H7 (cell line): ENCODE measurements at regions not wholly inside any gene's neighbourhood (a gene's known extent, or its start where the extent isn't known, plus 50 kb on each side); places are given as distances from the start of the nearest gene placed in this dataset.

Source experiments
- DNase-seq: peaks from one replicate; pipeline ENCODE4 v3.0.0; 2012
- H3K27me3 ChIP-seq: 2 replicates; pipeline ENCODE4 v1.6.0; 2011; ENCODE audit warnings: mild to moderate bottlenecking, low read length; ENCODE audit not compliant: control insufficient read depth, insufficient read depth
- H3K36me3 ChIP-seq: replicated peaks from 2 replicates; pipeline ENCODE4 v1.5.1; 2011; ENCODE audit warnings: low read length; ENCODE audit not compliant: control insufficient read depth, insufficient read depth
- H3K4me3 ChIP-seq: 2 replicates; pipeline ENCODE4 v1.5.1; 2011; ENCODE audit warnings: low read depth, mild to moderate bottlenecking, control low read depth, low read length, moderate library complexity; ENCODE audit not compliant: insufficient read depth

DNA sequence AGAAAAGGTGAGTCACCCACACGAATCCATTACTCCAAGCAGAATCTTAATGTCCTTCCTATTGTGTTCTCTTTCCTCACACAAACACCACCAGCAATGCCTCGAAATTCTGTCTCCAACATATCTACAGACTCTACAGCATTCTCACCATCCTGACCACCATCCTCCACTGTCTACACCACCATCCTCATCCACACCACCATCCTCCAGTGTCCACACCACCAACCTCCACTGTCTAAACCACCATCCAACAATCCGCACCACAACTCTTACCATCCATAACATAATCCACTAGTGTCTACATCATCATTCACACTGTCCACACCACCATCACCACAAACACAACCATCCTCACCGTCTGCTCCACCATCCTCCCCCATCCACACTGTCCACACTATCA is 121.6 kb upstream of the ALKAL2 start:
- no peaks in the 10 kb centered on the region for H3K36me3 ChIP-seq
- DNase-seq: no peak
- H3K27me3 ChIP-seq: no peaks in the 10 kb centered on the region
- no peak overlapping the region for H3K4me3 ChIP-seq

DNA sequence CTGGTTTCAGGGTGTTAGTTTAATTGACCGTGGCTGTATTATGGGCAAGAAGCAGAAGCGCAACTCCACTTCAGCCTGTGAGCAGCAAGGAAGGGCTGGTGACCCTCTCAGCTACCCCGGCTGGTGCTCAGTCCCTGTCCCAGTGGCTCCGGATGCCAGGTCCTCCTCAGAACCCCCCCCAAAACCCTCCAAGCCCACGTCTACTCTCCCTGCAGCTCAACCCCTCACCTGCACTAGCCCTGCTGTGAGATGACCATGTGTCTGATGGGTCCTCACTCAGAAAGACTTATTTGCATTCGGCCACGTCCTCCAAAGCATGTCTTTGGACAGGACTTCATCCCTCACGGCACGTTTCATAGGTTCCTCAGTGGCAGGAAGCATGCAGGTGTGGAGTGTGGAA is 119.7 kb upstream of the ALKAL2 start:
- no peaks in the 10 kb centered on the region for H3K27me3 ChIP-seq
- H3K36me3 ChIP-seq: no peaks in the 10 kb centered on the region
- H3K4me3 ChIP-seq: no peak overlapping the region
- DNase-seq: no peak

DNA sequence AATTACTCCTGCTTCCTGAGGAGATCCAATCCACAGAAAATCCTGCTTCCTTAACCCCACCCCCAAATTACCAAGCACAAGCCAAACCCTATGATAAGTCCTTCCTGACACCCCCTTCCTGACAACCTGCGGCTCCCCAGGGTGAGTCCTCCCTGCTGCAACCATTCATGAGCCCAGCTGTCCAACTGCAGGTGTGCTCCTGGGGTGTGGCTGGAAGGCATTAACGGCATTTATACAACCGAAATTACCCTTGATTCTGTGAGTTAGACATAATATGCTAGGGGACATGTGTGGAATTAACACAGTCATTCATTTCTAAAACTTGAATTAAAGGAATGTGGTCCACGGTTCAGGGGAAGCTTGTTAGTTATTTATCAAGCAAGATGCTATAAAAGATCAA is 119.0 kb upstream of the ALKAL2 start:
- no peaks in the 10 kb centered on the region for H3K36me3 ChIP-seq
- no peaks in the 10 kb centered on the region for H3K27me3 ChIP-seq
- no peak for DNase-seq
- no peak overlapping the region for H3K4me3 ChIP-seq

DNA sequence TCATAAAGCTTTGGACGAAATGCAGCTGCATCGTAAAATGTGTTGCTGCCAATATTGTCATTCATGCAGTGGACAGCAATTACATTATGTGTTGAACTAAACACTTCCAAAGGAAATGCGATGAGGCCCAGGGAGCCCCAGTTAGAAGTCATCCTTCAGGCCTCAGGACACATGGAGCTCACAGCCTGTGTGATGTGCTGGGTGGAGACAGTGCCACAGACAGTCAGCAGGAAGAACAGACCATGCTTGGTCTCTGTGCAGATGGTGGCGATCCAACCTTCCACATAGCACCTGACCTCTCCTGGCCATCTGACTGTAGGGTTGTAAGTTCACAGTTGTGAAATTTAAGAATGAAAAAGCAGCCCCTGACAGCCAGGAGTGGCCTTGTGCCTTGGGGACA is 118.3 kb upstream of the ALKAL2 start:
- Histone ChIP-seq H3K4me3 (no peak overlapping the region), H3K36me3 (no peaks in the 10 kb centered on the region), H3K27me3 (no peaks in the 10 kb centered on the region)
- DNase-seq: no peak

DNA sequence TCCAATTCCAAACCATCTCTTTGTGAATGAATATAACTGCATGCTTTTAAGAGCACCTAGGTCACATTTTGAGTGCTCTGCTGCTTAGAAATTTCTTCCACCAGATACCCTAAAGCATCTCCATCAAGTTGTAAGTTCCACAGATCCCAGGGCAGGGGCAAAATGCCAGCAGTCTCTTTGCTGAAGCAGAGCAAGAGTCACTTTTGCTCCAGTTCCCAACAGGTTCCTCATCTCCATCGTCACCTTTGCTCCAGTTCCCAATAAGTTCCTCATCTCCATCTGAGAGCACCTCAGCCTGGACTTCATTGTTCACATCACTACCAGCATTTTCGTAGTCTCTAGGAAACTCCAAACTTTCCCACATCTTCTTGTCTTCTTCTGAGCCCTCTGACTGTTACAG is 116.7 kb upstream of the ALKAL2 start:
- no peak for DNase-seq
- Histone ChIP-seq H3K36me3 (no peaks in the 10 kb centered on the region), H3K4me3 (no peak overlapping the region), H3K27me3 (no peaks in the 10 kb centered on the region)

DNA sequence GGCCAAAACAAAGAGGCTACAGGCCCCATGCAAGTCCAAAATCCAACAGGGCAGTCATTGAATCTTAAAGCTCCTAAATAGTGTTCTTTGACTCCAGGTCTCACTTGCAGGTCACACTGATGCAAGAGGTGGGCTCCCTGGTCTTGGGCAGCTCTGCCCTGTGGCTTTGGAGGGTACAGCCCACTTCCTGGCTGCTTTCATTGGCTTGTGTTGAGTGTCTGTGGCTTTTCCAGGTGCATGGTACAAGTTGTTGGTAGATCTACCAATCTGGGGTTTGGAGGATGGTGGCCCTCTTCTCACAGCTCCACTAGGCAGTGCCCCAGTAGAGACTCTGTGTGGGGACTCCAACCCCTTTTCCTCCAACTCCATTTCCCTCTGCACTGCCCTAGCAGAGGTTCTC is 115.8 kb upstream of the ALKAL2 start:
- Histone ChIP-seq H3K27me3 (no peaks in the 10 kb centered on the region), H3K36me3 (no peaks in the 10 kb centered on the region)
- DNase-seq: no peak

DNA sequence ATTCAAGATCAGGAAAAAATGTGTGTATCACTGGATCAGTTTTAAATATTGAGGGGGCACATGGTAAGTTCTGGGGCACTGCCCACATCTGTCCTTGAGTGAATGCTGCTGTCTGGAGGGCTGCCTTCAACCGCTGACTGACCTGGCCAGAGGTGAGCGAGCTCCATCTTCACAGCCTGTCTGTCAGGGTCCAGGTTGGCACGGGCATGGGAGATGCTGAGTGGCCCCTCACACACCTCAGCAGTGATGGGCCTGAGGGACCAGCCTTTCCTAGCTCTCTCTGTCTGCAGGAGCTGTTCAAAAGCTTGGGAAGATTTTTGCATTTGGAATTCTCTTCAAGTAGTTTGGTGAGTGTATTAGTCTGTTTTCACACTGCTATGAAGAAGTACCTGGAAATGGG is 114.8 kb upstream of the ALKAL2 start:
- DNase-seq: no peak
- H3K36me3 ChIP-seq: no peaks in the 10 kb centered on the region
- no peaks in the 10 kb centered on the region for H3K27me3 ChIP-seq
- no peak overlapping the region for H3K4me3 ChIP-seq

More for the DNA sequence above, 115.8 kb upstream of the ALKAL2 start:
- H3K4me3 ChIP-seq: no peak overlapping the region

DNA sequence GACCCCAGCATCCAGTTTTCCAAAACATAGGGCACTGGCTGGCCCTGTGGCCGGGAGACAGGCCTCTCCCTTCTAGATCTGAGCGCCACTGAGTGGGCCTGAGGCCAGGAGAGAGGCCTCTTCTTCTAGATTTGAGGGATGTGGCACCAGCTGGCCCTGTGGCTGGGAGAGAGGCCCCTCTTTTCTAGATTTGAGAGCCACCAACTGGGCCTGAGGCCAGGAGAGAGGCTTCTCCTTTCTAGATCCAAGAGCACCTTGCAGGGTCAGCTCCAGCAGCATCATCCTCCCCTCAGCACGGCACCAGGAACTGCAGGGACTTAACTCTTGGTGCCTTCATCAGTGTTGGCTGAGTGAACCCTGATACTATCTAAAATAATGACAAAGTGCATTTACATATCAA is 114.3 kb upstream of the ALKAL2 start:
- Histone ChIP-seq H3K27me3 (no peaks in the 10 kb centered on the region), H3K4me3 (no peak overlapping the region), H3K36me3 (no peaks in the 10 kb centered on the region)
- no peak for DNase-seq

DNA sequence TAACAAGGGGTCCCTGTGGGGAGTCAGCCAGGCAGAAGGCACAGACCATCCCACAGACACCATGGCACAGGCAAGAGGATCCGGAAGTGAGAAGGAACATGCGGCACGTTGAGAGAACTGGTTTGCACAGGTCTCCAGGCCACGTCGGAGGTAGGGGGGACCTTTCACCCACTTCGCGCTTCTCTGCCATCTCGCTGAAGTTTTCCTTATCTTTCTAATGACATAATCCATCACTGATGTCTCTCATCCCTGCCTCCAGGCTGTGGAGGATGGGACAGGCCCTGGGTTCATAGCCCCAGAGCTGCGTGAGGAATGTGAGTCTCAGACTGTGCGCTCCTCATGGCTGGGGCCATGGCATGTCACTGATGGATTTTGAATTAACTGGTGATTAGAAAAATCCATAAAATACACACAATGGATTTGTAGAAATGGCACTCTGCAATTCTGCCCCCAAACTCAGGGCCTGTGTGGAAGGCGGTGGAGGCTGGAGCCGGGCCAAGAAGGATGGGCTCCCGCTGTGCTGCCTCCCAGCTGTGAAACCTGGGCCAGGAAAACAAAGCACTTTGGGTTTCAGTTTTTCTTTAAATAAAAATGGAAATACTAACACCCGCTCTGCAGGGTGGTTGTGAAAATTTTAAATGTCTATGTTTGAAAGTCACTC is 113.3 kb upstream of the ALKAL2 start:
- Histone ChIP-seq H3K4me3 (no peak overlapping the region), H3K36me3 (no peaks in the 10 kb centered on the region), H3K27me3 (no peaks in the 10 kb centered on the region)
- DNase-seq: peak; percentile 69

DNA sequence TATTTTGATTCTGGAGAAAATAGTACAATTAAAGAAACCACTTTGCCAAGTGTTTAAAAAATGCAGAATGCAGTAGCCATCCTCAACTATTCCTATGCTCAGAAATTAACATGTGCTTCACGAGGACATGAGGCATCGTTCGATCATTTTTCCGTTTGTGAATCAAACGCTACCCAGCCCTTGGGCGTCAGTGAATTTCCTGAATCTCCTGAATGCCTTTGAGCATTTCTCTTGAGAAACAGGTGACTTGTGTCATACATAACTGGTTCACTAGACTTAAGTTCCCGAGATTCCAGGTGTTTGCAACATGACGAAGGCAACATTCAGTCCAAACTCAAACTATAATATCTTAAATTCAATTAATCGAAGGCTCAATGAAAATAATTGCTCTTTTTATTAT is 110.0 kb upstream of the ALKAL2 start:
- no peaks in the 10 kb centered on the region for H3K36me3 ChIP-seq
- H3K4me3 ChIP-seq: no peak overlapping the region
- H3K27me3 ChIP-seq: no peaks in the 10 kb centered on the region
- DNase-seq: no peak

DNA sequence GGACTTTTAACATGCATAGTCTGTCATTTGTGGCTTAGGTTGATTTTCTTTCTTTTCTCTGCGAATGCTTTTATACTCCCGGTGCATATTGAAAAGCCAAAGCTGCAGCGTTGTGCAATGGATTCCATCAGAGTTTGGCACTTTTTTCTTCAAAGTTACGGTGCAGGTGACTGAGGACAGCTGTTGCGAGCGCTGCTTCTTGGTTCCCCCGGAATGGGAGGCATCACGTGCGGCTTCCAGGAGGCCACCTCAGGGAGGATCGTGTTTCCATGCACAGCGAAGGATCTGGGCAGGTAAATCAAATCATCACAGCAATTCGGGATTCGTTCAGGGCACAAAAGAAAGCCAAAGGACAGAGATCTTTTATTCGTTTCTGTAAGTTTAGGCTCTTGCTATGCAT is 109.6 kb upstream of the ALKAL2 start:
- no peaks in the 10 kb centered on the region for H3K36me3 ChIP-seq
- DNase-seq: no peak
- H3K27me3 ChIP-seq: 0 out of 2 replicates have a peak, but pooled peaks cover 1% of the 10 kb centered on the region
- no peak overlapping the region for H3K4me3 ChIP-seq

DNA sequence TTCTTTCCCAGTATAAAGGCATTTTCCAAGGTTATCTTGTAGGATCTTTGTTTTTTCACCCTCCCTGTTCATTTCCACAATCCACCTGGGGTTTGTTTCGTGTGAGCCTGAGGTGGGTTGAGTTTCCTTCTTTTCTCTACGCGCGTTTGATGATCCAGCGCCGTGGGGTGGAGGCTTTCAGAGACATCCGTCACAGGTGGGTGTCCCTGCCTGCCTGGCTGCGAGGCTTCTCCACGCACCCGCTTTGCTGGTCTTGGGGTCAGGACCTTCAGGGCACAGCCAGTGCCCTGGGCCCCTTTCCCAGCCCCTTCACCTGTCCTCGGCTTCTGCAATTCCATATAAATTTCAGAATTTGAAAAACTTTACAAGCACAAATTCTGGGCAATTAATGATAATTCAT is 109.0 kb upstream of the ALKAL2 start:
- no peak overlapping the region for H3K4me3 ChIP-seq
- H3K36me3 ChIP-seq: no peaks in the 10 kb centered on the region
- 0 out of 2 replicates have a peak, but pooled peaks cover 1% of the 10 kb centered on the region for H3K27me3 ChIP-seq
- DNase-seq: no peak

DNA sequence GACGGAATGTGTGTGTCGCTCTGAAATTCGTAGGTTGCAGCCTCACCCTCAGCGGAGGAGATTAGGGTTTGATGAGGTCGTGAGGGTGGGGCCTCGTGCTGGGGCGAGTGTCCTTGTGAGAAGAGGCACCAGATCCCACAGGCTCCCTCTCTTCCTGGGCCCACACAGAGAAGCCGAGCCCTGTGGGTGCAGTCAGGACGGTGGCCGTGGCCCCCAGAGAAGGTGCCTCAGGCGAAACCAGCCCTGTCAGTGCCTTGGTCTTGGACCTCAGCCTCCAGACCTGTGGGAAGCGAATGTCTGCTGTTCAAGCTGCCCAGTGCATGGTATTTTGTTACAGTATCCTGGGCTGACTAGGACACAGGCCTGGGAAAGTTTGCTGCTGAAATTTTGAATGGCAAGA is 108.0 kb upstream of the ALKAL2 start:
- DNase-seq: no peak
- Histone ChIP-seq H3K27me3 (0 out of 2 replicates have a peak, but pooled peaks cover 1% of the 10 kb centered on the region), H3K4me3 (no peak overlapping the region), H3K36me3 (no peaks in the 10 kb centered on the region)

DNA sequence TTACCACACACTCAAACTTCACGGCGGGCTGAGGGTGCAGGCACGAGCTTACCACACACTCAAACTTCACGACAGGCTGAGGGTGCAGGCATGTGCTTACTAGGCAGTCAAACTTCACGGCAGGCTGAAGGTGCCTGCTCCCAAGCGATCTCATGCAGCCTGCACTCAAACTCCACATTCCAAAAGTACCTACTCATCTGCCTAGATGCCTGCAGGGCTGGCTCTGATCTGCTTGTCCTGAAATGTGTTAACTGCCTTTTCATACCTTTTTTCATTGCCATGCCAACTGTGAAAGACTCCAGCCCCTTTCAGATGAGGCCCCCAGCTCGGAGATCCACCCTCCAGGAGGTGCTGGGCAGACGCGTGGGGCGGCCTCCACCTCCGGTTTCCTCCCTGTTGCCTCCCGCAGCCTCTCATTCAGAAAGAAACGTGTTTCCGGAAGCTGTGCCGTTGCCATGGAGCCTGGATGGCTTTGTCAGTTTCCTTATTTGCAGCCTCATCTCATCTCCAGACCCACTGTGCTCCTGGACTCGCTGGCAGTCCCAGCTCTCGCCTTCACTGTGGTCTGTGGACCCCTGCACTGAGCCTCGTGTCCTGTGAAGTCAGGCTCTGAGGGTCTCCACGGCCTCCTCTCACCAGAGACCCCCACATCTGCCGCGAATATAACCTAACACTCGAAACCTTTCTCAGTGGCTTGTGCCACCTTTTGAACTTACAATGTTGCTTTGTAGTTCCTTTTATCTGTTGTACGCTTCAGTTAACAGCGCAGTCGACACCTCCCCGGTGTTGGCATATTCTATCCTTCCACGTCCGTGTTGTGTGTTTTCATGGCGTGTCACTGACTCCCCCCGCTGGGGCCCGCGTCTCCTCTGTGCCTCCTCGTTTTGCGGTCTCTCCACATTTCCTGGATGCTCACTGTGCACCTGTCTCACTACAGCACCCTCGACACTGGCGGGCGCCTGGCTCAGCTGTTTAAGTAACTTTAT is 106.1 kb upstream of the ALKAL2 start:
- DNase-seq: peak; percentile 48
- H3K36me3 ChIP-seq: no peaks in the 10 kb centered on the region
- H3K27me3 ChIP-seq: 0 out of 2 replicates have a peak, but pooled peaks cover 1% of the 10 kb centered on the region
- H3K4me3 ChIP-seq: no peak overlapping the region

DNA sequence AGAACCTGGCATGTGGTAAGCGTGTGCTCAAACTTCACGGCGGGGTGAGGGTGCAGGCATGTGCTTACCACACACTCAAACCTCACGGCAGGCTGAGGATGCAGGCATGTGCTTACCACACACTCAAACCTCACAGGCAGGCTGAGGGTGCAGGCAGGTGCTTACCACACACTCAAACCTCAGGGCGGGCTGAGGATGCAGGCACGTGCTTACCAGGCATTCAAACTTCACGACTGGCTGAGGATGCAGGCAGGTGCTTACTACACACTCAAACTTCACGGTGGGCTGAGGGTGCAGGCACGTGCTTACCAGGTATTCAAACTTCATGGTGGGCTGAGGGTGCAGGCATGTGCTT is 105.0 kb upstream of the ALKAL2 start:
- Histone ChIP-seq H3K36me3 (no peaks in the 10 kb centered on the region), H3K27me3 (0 out of 2 replicates have a peak, but pooled peaks cover 1% of the 10 kb centered on the region), H3K4me3 (no peak overlapping the region)
- no peak for DNase-seq
